GM19455 (cell line): ENCODE measurements at regions not wholly inside any gene's neighbourhood (a gene's known extent, or its start where the extent isn't known, plus 50 kb on each side); places are given as distances from the start of the nearest gene placed in this dataset.

ENCODE experiments used
- ATAC-seq: cut with Tn5 transposase; IDR thresholded peaks from one replicate; pipeline ENCODE4 v1.9.1; 2021; ENCODE audit not compliant: unreplicated experiment

GRCh38 chr13:47628666-47629065, 372.4 kb downstream of the SUCLA2 start:
- no peak for ATAC-seq

GRCh38 chr13:47623862-47624261, 377.2 kb downstream of the SUCLA2 start:
- no peak for ATAC-seq

GRCh38 chr13:47621931-47622330, 379.1 kb downstream of the SUCLA2 start:
- no peak for ATAC-seq

- no peak for ATAC-seq
These were observed 389.3 kb downstream of the SUCLA2 start for GRCh38 chr13:47611664-47612288.

GRCh38 chr13:47610687-47611086, 390.4 kb downstream of the SUCLA2 start:
- ATAC-seq: no peak

GRCh38 chr13:47603365-47603764, 397.7 kb downstream of the SUCLA2 start:
- ATAC-seq: no peak

GRCh38 chr13:47598340-47598911, 402.6 kb downstream of the SUCLA2 start:
- ATAC-seq: no peak

- no peak for ATAC-seq
These were observed 406.2 kb downstream of the SUCLA2 start for GRCh38 chr13:47594833-47595232.

GRCh38 chr13:47592256-47592655, 408.8 kb downstream of the SUCLA2 start:
- ATAC-seq: no peak

- ATAC-seq: no peak
These were observed 412.4 kb downstream of the SUCLA2 start for GRCh38 chr13:47588676-47589075.

GRCh38 chr13:47572375-47572774, 428.7 kb downstream of the SUCLA2 start:
- ATAC-seq: no peak

- ATAC-seq: no peak
These were observed 437.0 kb downstream of the SUCLA2 start for GRCh38 chr13:47564041-47564440.

- ATAC-seq: no peak
These were observed 444.4 kb downstream of the SUCLA2 start for GRCh38 chr13:47556703-47557102.

- ATAC-seq: no peak
These were observed 445.8 kb downstream of the SUCLA2 start for GRCh38 chr13:47555235-47555634.

- no peak for ATAC-seq
These were observed 447.6 kb downstream of the SUCLA2 start for GRCh38 chr13:47553329-47553977.

- ATAC-seq: no peak
These were observed 451.8 kb downstream of the SUCLA2 start for GRCh38 chr13:47549219-47549752.

GRCh38 chr13:47548294-47548840, 452.7 kb downstream of the SUCLA2 start:
- ATAC-seq: no peak

GRCh38 chr13:47546391-47547225, 454.5 kb downstream of the SUCLA2 start:
- no peak for ATAC-seq

GRCh38 chr13:47545201-47546024, 455.7 kb downstream of the SUCLA2 start:
- no peak for ATAC-seq

- no peak for ATAC-seq
These were observed 461.8 kb downstream of the SUCLA2 start for GRCh38 chr13:47539317-47539716.
